Mammary epithelial cell (primary cell): ENCODE measurements at regions not wholly inside any gene's neighbourhood (a gene's known extent, or its start where the extent isn't known, plus 50 kb on each side); places are given as distances from the start of the nearest gene placed in this dataset.

Source experiments
- CTCF ChIP-seq, 2 donors: IDR thresholded peaks in 1 of 2; conservative IDR thresholded peaks in 1 of 2; 2 replicates each; pipeline ENCODE4 v1.5.1; 2011 to 2012; ENCODE audit warnings: inconsistent platforms in 2 of 2, low read length in 2 of 2, mild to moderate bottlenecking in 2 of 2, control low read depth in 1 of 2, low read depth in 1 of 2; ENCODE audit not compliant: insufficient read depth in 1 of 2; ENCODE audit errors: extremely low read depth in 1 of 2
- EZH2 ChIP-seq: IDR thresholded peaks from 2 replicates; pipeline ENCODE4 v1.6.1; 2012; ENCODE audit warnings: low read length, inconsistent platforms, borderline replicate concordance

GRCh38 chr4:42237451-42237850, 85.0 kb upstream of the BEND4 start:
- TF ChIP-seq CTCF (conservative IDR thresholded peaks at IDR 0.05 in 1 of 2, IDR thresholded peaks at IDR 0.05 in 1 of 2; ENCODE audit: extremely low read depth in 1 of 2, insufficient read depth in 1 of 2, low read depth in 1 of 2, low read length in 2 of 2): no peak
- no peak for TF ChIP-seq EZH2
